ENCODE measurements at regions not wholly inside any gene's neighbourhood (a gene's known extent, or its start where the extent isn't known, plus 50 kb on each side); places are given as distances from the start of the nearest gene placed in this dataset.

DNA sequence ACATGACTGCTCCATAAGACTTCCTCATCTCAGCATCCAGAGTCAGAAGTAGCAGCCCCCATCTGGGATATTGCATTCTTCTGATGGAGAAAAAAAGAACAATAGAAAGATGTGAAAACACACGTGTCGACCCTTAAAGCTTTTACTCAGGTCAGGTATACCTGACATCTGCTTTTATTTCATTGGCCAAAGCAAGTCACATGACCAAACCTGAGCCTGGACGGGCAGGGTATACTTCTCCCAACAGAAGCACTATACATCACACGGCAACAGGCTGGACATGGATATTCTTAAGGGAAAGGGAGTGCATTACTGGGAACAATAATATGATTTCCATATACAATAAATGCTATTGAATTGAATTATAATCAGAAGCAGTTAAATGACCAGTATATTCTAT is 243.3 kb downstream of the LMO4 start:
- TF ChIP-seq CTCF (IDR thresholded peaks at IDR 0.05): no peak
- no peak for TF ChIP-seq POLR2A (IDR thresholded peaks at IDR 0.05)
- TF ChIP-seq EP300 (IDR thresholded peaks at IDR 0.05): no peak
